NCI-H1930 (cell line): ENCODE measurements at regions not wholly inside any gene's neighbourhood (a gene's known extent, or its start where the extent isn't known, plus 50 kb on each side); places are given as distances from the start of the nearest gene placed in this dataset.

ENCODE experiments used
- DNase-seq, 2 experiments: peaks; one replicate each; lab custom pipeline; 2025; lab: John Stamatoyannopoulos, UW

DNA sequence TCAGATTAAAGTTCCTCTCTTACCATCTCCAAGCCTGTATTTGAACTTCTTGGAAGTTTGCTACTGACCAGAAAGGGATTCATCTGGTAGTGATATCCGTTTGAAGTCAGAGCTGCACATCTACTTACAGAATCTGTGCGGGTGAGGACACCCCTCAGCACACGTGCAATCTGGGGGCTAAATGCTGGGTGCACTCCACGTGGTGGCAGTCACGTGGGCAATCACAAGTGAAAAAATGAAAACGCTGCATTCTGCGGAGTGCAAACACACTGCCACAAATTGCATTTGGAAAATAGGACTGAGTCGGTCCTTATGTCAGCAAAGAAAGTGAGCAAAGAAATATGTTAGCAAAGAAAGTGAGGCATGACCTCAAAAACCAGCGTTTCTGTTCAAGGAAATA, 76.1 kb upstream of the GYPC start:
- no peak for DNase-seq

DNA sequence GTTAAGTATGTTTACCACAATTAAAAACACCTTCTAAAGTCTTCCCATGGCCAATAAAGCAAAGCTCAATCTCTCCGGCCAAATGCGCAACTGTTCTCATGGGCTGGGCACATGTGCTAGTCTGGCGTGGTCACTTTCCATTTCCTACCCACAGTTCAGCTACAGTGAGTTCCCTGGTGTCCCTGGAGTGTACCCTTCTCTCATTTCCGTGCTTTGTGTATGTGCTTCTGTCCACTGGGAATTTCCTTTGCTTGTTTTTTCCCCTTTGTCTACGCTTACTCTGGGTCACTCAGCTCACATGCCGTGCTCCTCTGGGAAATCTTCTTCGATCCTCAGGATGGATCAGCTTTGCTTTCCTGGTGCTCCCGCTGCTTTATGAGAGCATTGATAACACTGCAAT, 69.6 kb upstream of the GYPC start:
- peak; percentile 11 to 16 for DNase-seq

DNA sequence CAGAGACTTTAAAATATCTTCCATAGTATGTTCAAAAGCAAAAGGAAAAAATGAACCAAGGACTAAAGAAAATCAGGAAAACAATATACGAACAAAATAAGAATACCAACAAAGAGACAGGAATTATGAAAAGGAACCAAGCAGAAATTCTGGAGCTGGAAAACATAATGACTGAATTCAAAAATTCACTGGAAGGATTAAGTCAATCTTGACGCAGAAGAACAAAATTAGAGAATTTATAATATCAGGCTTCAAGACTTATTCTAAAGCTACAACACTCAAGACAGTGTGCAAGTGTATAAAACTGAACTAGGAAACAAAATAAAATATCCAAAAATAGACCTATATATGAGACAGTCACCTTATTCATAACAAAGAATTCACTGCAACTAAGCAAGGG, 56.9 kb upstream of the GYPC start:
- no peak for DNase-seq

DNA sequence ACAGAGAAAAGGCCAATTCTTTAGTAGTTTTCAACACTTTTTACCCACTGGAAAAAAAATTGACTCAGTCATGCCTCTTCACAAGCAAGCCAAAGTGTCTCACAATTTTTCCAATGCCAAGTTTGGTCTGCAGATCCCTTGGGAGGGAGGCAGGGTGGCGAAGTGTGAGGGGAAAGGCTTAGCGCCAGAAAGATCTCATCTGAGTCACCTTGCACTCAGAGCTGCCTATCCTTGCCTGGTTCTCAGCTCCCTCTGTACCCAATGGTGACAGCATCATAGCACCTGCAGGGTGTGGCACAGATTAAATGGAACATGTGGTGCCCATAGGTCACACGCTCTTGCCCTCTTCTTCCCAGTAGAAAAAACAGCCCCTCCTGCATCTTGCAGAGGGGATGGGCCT, 55.2 kb upstream of the GYPC start:
- DNase-seq: no peak

DNA sequence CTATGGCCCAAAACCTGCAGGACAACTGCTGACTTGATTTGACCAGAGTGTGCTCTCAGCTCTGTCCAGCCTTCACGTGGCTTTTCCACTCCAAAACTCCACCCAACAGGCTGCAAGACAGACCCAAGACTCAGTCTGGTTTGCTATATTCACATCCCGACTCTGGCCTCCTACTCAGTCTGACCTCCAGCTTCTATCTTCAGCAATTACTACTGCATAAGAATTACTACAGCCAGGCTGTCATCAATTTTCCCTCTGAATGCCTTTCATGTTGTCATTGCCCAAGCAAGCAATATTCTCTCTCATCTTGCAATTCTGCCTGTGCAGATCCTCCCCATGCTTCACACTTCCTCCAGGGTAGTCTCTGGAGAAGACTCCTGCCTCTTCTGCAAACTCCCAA, 53.6 kb upstream of the GYPC start:
- no peak for DNase-seq
